DMS114 treated with DMSO at 0.1 percent for 48 hours (cell line): ENCODE measurements at regions not wholly inside any gene's neighbourhood (a gene's known extent, or its start where the extent isn't known, plus 50 kb on each side); places are given as distances from the start of the nearest gene placed in this dataset.

ENCODE experiments used
- DNase-seq: peaks from one replicate; lab custom pipeline; 2025; ENCODE audit not compliant: unreplicated experiment; lab: John Stamatoyannopoulos, UW

- DNase-seq: no peak
Observed at GRCh38 chr3:43865887-43866528, 175.3 kb downstream of the ABHD5 start.

DNA sequence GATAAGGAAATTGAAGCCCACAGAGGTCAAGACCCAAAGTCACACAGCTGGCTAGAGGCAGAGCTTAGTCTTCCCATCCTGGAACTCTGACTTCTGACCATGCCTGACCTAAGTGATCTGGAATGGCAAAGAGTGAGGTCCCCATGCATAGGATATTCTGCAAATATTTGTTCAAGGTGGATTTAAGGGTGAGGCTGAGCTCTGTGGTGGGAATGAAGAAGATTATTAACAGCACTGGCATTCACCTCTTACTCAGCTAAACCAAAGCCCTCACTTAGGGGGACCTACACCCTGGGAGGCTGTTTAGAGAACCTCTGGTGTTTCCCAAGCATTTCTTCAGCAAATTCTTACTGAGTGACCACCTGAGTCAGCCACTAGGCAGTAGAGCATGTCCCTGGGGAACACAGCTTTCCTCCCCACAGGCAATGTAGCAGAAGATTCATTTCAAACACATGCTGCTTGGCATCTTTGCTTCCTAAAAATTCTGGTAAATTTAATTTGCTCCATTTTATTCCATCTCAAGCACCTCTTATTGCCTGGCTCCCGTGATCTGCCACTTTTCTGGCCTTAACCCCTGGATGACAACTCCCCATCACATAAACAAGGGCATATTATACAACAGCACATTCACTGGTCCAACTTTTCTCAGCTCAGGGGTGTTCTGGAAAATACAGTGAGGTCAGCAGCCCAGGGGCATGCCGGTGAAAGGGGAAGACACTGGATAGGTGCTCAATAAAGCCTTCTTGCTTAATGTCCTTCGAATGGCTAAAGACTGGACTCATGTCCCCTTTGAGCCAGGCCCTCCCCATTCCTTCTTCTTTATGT lies 176.0 kb downstream of the ABHD5 start:
- no peak for DNase-seq

GRCh38 chr3:43867436-43868072 lies 176.8 kb downstream of the ABHD5 start:
- DNase-seq: no peak

GRCh38 chr3:43869491-43869890 lies 178.8 kb downstream of the ABHD5 start:
- DNase-seq: no peak

GRCh38 chr3:43870120-43870519 lies 179.4 kb downstream of the ABHD5 start:
- no peak for DNase-seq

DNA sequence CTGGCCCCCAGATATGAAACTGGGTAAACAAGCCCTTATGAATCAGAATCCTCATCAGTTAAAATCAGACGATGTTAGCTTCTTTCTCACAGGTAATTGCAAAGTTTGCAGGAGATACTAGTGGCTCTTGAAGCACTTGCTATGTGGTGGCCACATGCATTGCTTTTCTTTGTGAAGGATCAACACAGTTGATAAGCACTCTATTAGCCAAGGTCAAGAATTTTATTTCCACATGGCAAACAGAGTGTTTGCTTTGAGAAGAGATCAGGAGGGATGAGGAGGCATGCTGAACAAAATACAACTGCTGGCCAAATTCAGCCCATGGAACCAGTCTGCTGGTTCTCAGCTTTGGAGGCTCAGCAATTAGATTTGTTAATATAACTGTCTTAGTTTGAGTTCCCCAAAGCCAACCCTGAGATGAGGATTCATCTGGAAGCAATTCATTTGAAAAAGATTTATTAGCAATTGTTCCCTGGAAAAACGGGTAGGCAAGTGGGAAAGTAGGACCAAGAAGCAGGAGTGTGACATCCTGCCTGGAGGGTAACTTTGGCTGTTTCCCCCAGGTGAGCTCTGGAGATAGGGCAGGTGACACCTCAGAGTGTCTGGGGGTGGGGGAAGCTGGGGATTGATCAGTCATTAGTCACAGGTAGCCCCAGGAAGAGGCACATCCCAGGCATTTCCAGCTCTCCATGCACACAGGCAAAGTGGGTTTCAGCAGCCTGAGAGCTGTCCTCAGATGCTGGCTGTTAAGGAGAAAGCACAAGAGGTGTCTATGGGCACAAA lies 180.3 kb downstream of the ABHD5 start:
- no peak for DNase-seq

GRCh38 chr3:43871627-43872245 lies 181.0 kb downstream of the ABHD5 start:
- no peak for DNase-seq

DNA sequence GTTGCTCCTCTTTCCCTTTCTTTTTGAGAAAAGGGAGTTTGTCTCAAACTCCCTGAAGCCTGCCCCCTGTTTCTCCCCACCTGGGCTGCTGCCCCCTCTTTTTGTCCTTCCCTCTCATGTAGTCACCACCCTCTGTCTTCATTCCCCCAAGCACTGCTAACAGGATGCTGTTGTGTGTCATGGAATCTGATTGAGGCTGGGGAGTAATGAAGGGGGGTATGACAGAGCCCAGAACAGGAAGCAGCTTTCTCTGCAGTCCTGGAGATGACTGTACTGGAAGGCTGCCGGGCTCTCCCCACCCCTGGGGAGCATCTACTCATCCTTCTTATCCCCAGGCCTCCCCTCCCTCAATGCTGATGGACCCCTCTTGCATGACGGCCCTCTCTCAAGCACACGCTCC lies 181.6 kb downstream of the ABHD5 start:
- no peak for DNase-seq

- no peak for DNase-seq
Observed at GRCh38 chr3:43872901-43873300, 182.2 kb downstream of the ABHD5 start.

- DNase-seq: no peak
Observed at GRCh38 chr3:43873723-43874122, 183.0 kb downstream of the ABHD5 start.

DNA sequence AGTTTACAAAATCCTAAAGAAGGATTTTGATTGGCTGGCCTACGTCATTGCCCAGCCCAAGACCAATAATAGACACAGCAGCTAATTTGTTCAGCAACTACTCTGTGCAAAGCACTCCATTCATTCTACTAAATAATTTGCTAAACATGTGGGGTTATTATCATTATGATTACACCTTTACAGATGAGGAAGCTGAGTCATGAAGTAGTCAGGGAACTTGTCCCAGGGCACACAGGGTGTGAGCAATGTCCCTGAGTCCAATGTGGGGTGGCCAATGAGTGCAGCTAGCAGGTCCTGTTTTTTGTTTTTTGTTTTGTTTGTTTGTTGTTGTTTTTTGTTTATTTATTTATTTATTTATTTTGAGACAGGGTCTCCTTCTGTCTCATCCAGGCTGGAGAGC lies 183.6 kb downstream of the ABHD5 start:
- DNase-seq: no peak

- DNase-seq: no peak
Observed at GRCh38 chr3:43874731-43875130, 184.0 kb downstream of the ABHD5 start.

- DNase-seq: no peak
Observed at GRCh38 chr3:43876648-43877047, 185.9 kb downstream of the ABHD5 start.

DNA sequence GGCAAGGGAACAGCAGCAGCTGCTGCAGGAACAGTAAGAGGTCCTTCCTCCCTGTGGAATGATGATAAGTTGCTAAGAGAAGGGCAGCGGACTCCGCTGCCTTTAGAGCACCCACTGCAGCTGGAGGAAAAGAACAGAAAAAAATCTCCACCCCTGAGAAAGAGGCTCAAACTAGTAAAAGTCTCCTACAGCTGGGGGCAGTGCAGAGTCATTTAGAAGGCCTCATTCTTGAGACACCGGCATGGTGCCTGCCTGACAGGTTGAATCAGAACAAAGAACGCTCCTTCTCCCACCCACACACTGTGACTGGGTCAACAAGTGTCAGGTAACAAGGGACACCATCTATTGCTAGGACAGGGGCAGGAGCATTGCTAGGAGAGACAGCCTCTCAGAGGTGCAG lies 188.4 kb downstream of the ABHD5 start:
- DNase-seq: no peak

- no peak for DNase-seq
Observed at GRCh38 chr3:43882976-43883680, 192.4 kb downstream of the ABHD5 start.

- DNase-seq: no peak
Observed at GRCh38 chr3:43883729-43884396, 193.1 kb downstream of the ABHD5 start.

- DNase-seq: no peak
Observed at GRCh38 chr3:43884581-43884980, 193.8 kb downstream of the ABHD5 start.

GRCh38 chr3:43885908-43886618 lies 195.3 kb downstream of the ABHD5 start:
- DNase-seq: no peak

DNA sequence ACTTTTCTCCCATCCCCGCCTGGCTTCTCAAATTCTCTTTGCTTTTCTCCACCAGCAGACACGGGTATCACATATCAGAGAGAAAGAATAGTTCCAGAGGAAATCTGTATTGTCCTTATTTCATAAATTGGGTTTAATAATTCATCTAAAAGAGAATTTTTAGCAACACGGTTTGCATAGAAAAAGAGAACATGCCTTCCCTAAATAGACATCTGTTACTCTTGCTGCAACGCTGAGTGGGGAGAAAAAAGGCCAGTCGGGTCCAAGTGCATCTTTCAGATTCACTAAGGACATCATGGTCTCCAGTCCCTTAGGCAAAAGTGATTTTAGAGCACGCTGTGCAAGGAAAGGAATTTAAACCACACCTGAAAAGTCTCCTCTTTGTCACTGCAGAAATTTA lies 201.3 kb downstream of the ABHD5 start:
- DNase-seq: no peak
